ENCODE measurements at regions not wholly inside any gene's neighbourhood (a gene's known extent, or its start where the extent isn't known, plus 50 kb on each side); places are given as distances from the start of the nearest gene placed in this dataset.
A peak's percentile ranks its signal among the peaks of the same experiment; 100 is the strongest.

DNA sequence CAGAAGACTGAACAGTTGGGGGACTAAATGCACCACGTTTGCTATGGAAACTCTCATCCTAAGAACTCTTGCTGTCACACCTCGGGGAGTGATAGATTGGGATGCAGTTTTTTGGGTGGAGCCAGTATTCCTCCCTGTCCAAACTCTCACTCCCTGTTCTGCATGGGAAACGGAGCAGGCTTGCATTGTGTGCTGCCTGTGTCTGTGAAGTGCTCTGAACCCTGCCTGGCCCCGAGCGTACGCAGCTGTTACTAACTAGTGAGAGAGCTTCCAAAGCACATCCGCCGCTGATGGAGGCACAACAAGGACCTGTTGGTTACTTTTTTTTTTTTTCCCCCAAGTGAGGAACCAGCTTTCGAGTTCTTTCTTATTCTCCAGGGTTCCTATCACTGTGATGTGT lies 195.5 kb downstream of the ANAPC1 start:
- H3K9me3 ChIP-seq (ENCODE audit: control insufficient read depth in 2 of 3, low read length in 3 of 3), result no peaks in the 10 kb centered on the region
- Mint-ChIP-seq H3K4me1 (peaks cover 0 to 4% (median 0%) of the 10 kb centered on the region in 7 donors), H3K27ac (no peak overlapping the region), H3K36me3 (peaks cover 0 to 3% (median 0%) of the 10 kb centered on the region in 5 donors), H3K4me3 (no peak overlapping the region), H3K27me3 (peaks cover 0 to 31% (median 0%) of the 10 kb centered on the region in 5 donors), H3K9me3 (peaks cover 0 to 4% (median 0%) of the 10 kb centered on the region in 11 donors)
- no peak overlapping the region for H3K27ac ChIP-seq (ENCODE audit: low read depth, low read length)
- POLR2A ChIA-PET, result no interaction called here
- no peak for DNase-seq
- no peaks in the 10 kb centered on the region for H3K36me3 ChIP-seq (ENCODE audit: control insufficient read depth in 2 of 3, insufficient read depth in 3 of 3, low read length in 3 of 3)
- H3K4me3 ChIP-seq (ENCODE audit: low read length), result no peak overlapping the region
- H3K27me3 ChIP-seq (ENCODE audit: control insufficient read depth in 2 of 2, insufficient read depth in 2 of 2, low read length in 2 of 2), result no peaks in the 10 kb centered on the region
- H3K4me1 ChIP-seq (ENCODE audit: control insufficient read depth in 2 of 2, insufficient read depth in 2 of 2, low read length in 2 of 2), result no peaks in the 10 kb centered on the region
- ATAC-seq, result no peak
- intact Hi-C loops (cut with micrococcal nuclease), result no loop called here
- CTCF ChIA-PET, result no interaction called here

DNA sequence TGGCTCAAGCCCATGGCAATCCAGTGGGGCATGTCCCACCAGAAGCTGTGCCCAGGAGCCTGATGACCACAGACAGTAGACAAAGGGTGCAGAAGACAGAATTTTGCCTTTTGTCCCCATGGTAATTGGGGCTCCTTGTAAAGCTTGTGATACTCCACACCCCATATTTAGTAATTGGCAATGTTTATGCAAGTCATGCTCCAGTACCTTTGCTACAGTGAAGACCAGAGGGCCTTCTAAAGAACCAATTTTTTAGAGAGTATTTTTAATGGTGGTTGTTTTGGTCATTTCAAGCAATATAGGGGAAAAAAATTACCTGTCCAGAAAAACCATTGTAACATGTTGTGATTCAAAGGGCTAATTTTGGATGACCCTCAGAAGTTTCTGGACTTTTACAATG lies 194.8 kb downstream of the ANAPC1 start:
- CTCF ChIA-PET, result no interaction called here
- H3K4me3 ChIP-seq (ENCODE audit: low read length), result no peak overlapping the region
- POLR2A ChIA-PET, result no interaction called here

DNA sequence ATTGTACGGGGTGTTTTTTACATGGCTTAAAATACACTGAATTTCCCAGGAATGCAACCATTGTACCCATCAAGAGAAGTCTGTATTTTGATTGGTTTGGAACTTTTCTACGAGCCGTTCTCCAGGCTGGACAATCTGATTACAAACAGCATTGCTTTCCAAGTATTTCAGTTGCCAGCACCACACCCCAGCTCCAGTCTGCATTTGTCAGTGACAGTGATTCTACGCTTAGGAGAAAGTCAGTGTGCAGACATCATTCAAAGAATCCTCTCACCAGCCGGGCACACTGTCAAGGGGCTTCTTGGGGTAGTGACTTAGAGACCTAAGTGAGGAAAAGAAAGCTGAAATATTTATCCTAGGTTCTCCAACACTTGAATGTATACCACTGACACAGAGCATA lies 194.1 kb downstream of the ANAPC1 start:
- H3K27me3 ChIP-seq (ENCODE audit: control insufficient read depth in 2 of 2, insufficient read depth in 2 of 2, low read length in 2 of 2), result no peaks in the 10 kb centered on the region
- no peak overlapping the region for H3K4me3 Mint-ChIP-seq
- DNase-seq (no peak), ATAC-seq (no peak)
- H3K4me3 ChIP-seq (ENCODE audit: low read length), result no peak overlapping the region
- intact Hi-C loops (cut with micrococcal nuclease), result no loop called here
- peaks cover 0 to 6% (median 0%) of the 10 kb centered on the region in 7 donors for H3K4me1 Mint-ChIP-seq
- peaks cover 0 to 36% (median 5%) of the 10 kb centered on the region in 5 donors for H3K27me3 Mint-ChIP-seq
- no peaks in the 10 kb centered on the region for H3K4me1 ChIP-seq (ENCODE audit: control insufficient read depth in 2 of 2, insufficient read depth in 2 of 2, low read length in 2 of 2)
- no peaks in the 10 kb centered on the region for H3K36me3 ChIP-seq (ENCODE audit: control insufficient read depth in 2 of 3, insufficient read depth in 3 of 3, low read length in 3 of 3)
- peaks cover 0 to 8% (median 0%) of the 10 kb centered on the region in 5 donors for H3K36me3 Mint-ChIP-seq
- ChIA-PET POLR2A (no interaction called here), CTCF (no interaction called here)
- peaks cover 0 to 6% (median 0%) of the 10 kb centered on the region in 11 donors for H3K9me3 Mint-ChIP-seq
- H3K9me3 ChIP-seq (ENCODE audit: control insufficient read depth in 2 of 3, low read length in 3 of 3), result no peaks in the 10 kb centered on the region
- H3K27ac ChIP-seq (ENCODE audit: low read depth, low read length), result no peak overlapping the region
- no peak overlapping the region for H3K27ac Mint-ChIP-seq

More for the DNA sequence above, 194.8 kb downstream of the ANAPC1 start:
- no peaks in the 10 kb centered on the region for H3K36me3 ChIP-seq (ENCODE audit: control insufficient read depth in 2 of 3, insufficient read depth in 3 of 3, low read length in 3 of 3)
- DNase-seq (no peak), ATAC-seq (no peak)
- intact Hi-C loops (cut with micrococcal nuclease), result no loop called here
- Mint-ChIP-seq H3K27me3 (peaks cover 0 to 32% (median 5%) of the 10 kb centered on the region in 5 donors), H3K4me3 (no peak overlapping the region), H3K4me1 (peaks cover 0 to 4% (median 0%) of the 10 kb centered on the region in 7 donors), H3K36me3 (peaks cover 0 to 5% (median 0%) of the 10 kb centered on the region in 5 donors), H3K27ac (no peak overlapping the region), H3K9me3 (peaks cover 0 to 4% (median 0%) of the 10 kb centered on the region in 11 donors)
- no peaks in the 10 kb centered on the region for H3K27me3 ChIP-seq (ENCODE audit: control insufficient read depth in 2 of 2, insufficient read depth in 2 of 2, low read length in 2 of 2)
- no peak overlapping the region for H3K27ac ChIP-seq (ENCODE audit: low read depth, low read length)
- no peaks in the 10 kb centered on the region for H3K9me3 ChIP-seq (ENCODE audit: control insufficient read depth in 2 of 3, low read length in 3 of 3)
- H3K4me1 ChIP-seq (ENCODE audit: control insufficient read depth in 2 of 2, insufficient read depth in 2 of 2, low read length in 2 of 2), result no peaks in the 10 kb centered on the region

DNA sequence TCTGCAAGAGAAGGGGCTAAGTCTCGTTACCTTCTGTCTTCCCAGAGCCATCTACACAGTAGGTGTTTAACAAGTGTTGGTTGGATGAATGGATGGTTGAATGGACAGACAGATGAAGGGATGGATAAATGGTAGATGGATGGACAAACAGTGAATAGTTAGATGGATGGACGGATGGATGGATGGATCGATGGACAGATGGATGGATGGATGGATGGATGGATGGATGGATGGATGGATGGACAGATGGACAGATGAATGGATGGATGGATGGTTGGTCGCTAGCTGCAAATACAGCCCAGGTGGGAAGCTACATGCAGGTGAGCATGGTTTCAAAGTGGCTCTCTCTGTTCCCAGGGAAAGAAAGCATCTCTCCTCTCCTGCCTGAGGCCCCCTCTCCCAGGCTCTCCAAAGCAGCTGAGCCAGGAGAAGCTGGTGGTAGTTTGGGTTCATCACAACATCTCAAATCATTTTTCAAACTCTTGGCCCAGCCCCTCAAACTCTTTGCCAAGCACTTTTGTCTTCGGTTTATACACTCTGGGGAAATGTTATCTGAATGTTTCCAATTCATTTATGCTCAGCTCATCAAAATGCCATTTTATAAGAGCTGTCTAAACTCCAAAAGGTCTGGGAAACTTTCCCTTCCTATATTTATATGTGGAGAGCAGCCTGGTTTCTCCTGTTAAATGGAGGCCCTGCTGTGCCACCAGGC lies 192.7 kb downstream of the ANAPC1 start:
- no peak overlapping the region for H3K4me3 ChIP-seq (ENCODE audit: low read length)
- peaks cover 0 to 7% (median 3%) of the 10 kb centered on the region in 11 donors for H3K9me3 Mint-ChIP-seq
- no peak for DNase-seq
- no peaks in the 10 kb centered on the region for H3K9me3 ChIP-seq (ENCODE audit: control insufficient read depth in 2 of 3, low read length in 3 of 3)
- peaks cover 0 to 14% (median 0%) of the 10 kb centered on the region in 5 donors for H3K36me3 Mint-ChIP-seq
- no peak overlapping the region for H3K27ac ChIP-seq (ENCODE audit: low read depth, low read length)
- no peaks in the 10 kb centered on the region for H3K27me3 ChIP-seq (ENCODE audit: control insufficient read depth in 2 of 2, insufficient read depth in 2 of 2, low read length in 2 of 2)
- no peaks in the 10 kb centered on the region for H3K36me3 ChIP-seq (ENCODE audit: control insufficient read depth in 2 of 3, insufficient read depth in 3 of 3, low read length in 3 of 3)
- POLR2A ChIA-PET, result no interaction called here
- H3K27ac Mint-ChIP-seq, result peak overlapping the region in 1 of 9 donors; percentile 1
- no peak for ATAC-seq
- no peak overlapping the region for H3K4me3 Mint-ChIP-seq
- H3K4me1 Mint-ChIP-seq, result peaks cover 0 to 7% (median 0%) of the 10 kb centered on the region in 7 donors
- H3K4me1 ChIP-seq (ENCODE audit: control insufficient read depth in 2 of 2, insufficient read depth in 2 of 2, low read length in 2 of 2), result no peaks in the 10 kb centered on the region
- intact Hi-C loops (cut with micrococcal nuclease), result no loop called here
- H3K27me3 Mint-ChIP-seq, result peaks cover 0 to 42% (median 7%) of the 10 kb centered on the region in 5 donors
- CTCF ChIA-PET, result no interaction called here

DNA sequence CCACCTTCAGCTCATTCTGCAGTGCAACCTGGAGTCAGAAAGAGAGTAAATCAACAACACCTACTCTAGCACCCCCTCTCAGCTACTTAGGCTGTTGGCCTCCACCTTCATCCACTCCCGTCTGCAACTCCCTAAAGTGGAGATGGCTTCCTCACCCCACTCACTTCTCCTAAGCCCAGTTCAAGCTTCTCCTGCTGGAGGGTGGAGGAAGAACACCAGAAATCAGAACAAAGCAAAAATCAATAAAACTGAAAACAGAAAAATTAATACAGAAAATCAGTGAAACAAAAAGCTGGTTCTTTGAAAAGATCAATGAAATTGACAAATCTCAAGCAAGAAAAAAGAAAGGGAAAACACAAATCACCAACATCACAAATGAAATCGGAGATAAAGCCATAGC lies 191.7 kb downstream of the ANAPC1 start:
- Histone ChIP-seq H3K4me3 (ENCODE audit: low read length) (no peak overlapping the region), H3K4me1 (ENCODE audit: control insufficient read depth in 2 of 2, insufficient read depth in 2 of 2, low read length in 2 of 2) (no peaks in the 10 kb centered on the region), H3K27me3 (ENCODE audit: control insufficient read depth in 2 of 2, insufficient read depth in 2 of 2, low read length in 2 of 2) (no peaks in the 10 kb centered on the region), H3K27ac (ENCODE audit: low read depth, low read length) (no peak overlapping the region), H3K36me3 (ENCODE audit: control insufficient read depth in 2 of 3, insufficient read depth in 3 of 3, low read length in 3 of 3) (no peaks in the 10 kb centered on the region), H3K9me3 (ENCODE audit: control insufficient read depth in 2 of 3, low read length in 3 of 3) (no peaks in the 10 kb centered on the region)
- intact Hi-C loops (cut with micrococcal nuclease), result no loop called here
- Mint-ChIP-seq H3K36me3 (peaks cover 0 to 14% (median 0%) of the 10 kb centered on the region in 5 donors), H3K27ac (no peak overlapping the region), H3K4me1 (peaks cover 0 to 7% (median 0%) of the 10 kb centered on the region in 7 donors), H3K4me3 (no peak overlapping the region), H3K9me3 (peaks cover 0 to 7% (median 3%) of the 10 kb centered on the region in 11 donors), H3K27me3 (peaks cover 0 to 42% (median 7%) of the 10 kb centered on the region in 5 donors)
- DNase-seq (no peak), ATAC-seq (no peak)
- ChIA-PET POLR2A (no interaction called here), CTCF (no interaction called here)

DNA sequence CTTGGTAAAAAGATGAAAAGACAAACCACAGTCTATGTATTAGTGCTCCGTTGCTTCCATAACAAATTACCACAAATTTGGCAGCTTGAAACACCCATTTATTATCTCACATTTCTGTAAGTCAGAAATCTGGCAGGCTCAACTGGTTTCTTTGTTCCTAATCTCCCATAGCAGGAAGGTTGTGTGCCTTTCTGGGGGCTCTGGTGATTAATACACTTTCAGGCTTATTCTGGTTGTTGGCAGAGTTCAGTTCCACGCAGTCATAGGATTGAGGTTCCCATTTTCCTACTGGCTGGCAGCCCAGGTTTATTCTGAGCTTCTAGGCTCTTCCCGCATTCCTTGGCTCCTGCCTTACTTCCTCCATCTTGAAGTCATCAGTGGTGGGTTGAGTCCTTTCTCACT lies 189.3 kb downstream of the ANAPC1 start:
- H3K27ac ChIP-seq (ENCODE audit: low read depth, low read length), result no peak overlapping the region
- ChIA-PET POLR2A (no interaction called here), CTCF (no interaction called here)
- no peaks in the 10 kb centered on the region for H3K36me3 ChIP-seq (ENCODE audit: control insufficient read depth in 2 of 3, insufficient read depth in 3 of 3, low read length in 3 of 3)
- H3K27me3 ChIP-seq (ENCODE audit: control insufficient read depth in 2 of 2, insufficient read depth in 2 of 2, low read length in 2 of 2), result no peaks in the 10 kb centered on the region
- H3K4me3 ChIP-seq (ENCODE audit: low read length), result no peak overlapping the region
- peaks cover 0 to 8% of the 10 kb centered on the region in 2 donors for H3K4me1 ChIP-seq (ENCODE audit: control insufficient read depth in 2 of 2, insufficient read depth in 2 of 2, low read length in 2 of 2)
- no peak for DNase-seq
- no peak overlapping the region for H3K4me3 Mint-ChIP-seq
- H3K36me3 Mint-ChIP-seq, result peaks cover 0 to 14% (median 0%) of the 10 kb centered on the region in 5 donors
- peaks cover 0 to 7% (median 3%) of the 10 kb centered on the region in 11 donors for H3K9me3 Mint-ChIP-seq
- H3K9me3 ChIP-seq (ENCODE audit: control insufficient read depth in 2 of 3, low read length in 3 of 3), result no peaks in the 10 kb centered on the region
- intact Hi-C loops (cut with micrococcal nuclease), result no loop called here
- H3K27me3 Mint-ChIP-seq, result peaks cover 0 to 41% (median 7%) of the 10 kb centered on the region in 5 donors
- peaks cover 0 to 23% (median 6%) of the 10 kb centered on the region in 7 donors for H3K4me1 Mint-ChIP-seq
- ATAC-seq, result no peak
- H3K27ac Mint-ChIP-seq, result no peak overlapping the region

DNA sequence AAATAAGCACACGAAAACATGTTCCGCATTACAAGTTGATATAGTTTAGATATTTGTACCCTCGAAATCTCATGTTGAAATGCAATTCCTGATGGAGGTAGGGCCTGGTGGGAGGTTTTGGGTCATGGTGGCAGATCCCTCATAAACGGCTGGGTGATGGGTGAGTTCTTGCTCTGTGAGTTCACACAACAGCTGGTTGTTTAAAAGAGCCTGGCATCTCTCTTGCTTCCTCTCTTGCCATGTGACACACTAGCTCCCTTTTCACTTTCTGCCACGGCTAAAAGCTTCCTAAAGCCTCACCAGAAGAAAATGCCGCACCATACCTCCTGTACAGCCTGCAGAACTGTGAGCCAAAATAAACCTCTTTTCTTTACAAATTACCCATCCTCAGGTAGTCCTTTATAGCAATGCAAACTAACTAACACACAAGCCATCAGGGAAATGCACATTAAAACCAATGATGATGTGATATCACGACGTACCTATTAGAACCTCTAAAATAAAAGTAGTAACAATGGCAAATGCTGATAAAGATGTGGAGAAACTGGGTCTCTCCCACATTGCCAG lies 188.5 kb downstream of the ANAPC1 start:
- Histone ChIP-seq H3K4me3 (ENCODE audit: low read length) (no peak overlapping the region), H3K36me3 (ENCODE audit: control insufficient read depth in 2 of 3, insufficient read depth in 3 of 3, low read length in 3 of 3) (no peaks in the 10 kb centered on the region), H3K27ac (ENCODE audit: low read depth, low read length) (no peak overlapping the region), H3K4me1 (ENCODE audit: control insufficient read depth in 2 of 2, insufficient read depth in 2 of 2, low read length in 2 of 2) (peaks cover 0 to 8% of the 10 kb centered on the region in 2 donors), H3K9me3 (ENCODE audit: control insufficient read depth in 2 of 3, low read length in 3 of 3) (no peaks in the 10 kb centered on the region), H3K27me3 (ENCODE audit: control insufficient read depth in 2 of 2, insufficient read depth in 2 of 2, low read length in 2 of 2) (no peaks in the 10 kb centered on the region)
- intact Hi-C loops (cut with micrococcal nuclease), result no loop called here
- Mint-ChIP-seq H3K4me3 (no peak overlapping the region), H3K36me3 (peaks cover 0 to 14% (median 0%) of the 10 kb centered on the region in 5 donors), H3K27ac (no peak overlapping the region), H3K27me3 (peaks cover 0 to 35% (median 7%) of the 10 kb centered on the region in 5 donors), H3K9me3 (peaks cover 0 to 7% (median 3%) of the 10 kb centered on the region in 11 donors), H3K4me1 (peaks cover 0 to 23% (median 6%) of the 10 kb centered on the region in 7 donors)
- DNase-seq, result no peak
- ChIA-PET CTCF (no interaction called here), POLR2A (no interaction called here)
- ATAC-seq, result no peak
